AG08395 (cell line): ENCODE measurements at regions not wholly inside any gene's neighbourhood (a gene's known extent, or its start where the extent isn't known, plus 50 kb on each side); places are given as distances from the start of the nearest gene placed in this dataset.

ENCODE experiments used
- DNase-seq: peaks from one replicate; pipeline ENCODE4 v3.0.0; 2012; ENCODE audit warnings: mixed read lengths, low spot score

DNA sequence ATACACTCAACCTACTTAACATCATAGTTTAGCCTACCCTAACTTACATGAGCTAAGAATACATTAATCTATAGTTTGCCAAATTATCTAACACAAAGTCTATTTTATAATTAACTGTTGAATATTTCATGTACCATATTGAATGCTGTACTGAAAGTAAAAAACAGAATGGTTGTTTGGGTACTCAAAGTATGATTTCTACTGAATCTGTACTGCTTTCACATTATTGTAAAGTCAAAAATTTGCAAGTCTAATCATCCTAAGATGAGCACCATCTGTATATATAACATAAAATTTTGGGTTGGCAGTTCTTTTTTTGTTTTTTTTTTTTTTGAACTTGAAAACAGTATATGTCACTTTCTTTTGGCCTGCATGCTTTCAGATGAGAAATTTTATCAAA lies 1212.6 kb downstream of the SLITRK5 start:
- no peak for DNase-seq

DNA sequence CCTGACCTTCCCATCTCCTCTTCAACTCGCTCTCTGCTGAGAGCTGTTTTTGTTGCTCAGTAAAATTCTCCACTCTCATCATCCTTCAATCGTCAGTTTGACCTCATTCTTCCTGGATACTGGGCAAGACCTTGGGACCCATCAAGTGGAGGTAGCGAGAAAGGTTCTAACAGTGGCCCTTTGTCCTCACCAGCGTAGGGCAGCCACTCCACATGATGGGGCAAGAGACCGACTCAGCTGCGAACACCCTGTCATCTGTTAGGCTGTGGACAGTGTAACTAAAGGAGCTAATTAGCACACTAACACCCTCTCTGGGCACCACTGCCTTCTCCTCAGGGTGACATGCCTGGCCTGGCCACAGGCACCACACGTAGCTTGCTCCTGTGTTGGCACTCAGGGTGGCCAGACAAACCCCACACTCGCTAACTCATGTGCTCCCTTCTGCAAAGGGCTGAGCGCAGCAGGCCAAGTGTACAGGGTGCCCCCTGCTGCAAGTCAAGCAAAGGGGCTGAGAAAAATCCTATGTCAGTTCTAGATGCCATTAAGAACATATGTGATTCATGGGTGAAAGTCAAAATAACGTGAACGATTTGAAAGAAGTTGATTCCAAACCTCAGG lies 1216.0 kb downstream of the SLITRK5 start:
- DNase-seq, result no peak

DNA sequence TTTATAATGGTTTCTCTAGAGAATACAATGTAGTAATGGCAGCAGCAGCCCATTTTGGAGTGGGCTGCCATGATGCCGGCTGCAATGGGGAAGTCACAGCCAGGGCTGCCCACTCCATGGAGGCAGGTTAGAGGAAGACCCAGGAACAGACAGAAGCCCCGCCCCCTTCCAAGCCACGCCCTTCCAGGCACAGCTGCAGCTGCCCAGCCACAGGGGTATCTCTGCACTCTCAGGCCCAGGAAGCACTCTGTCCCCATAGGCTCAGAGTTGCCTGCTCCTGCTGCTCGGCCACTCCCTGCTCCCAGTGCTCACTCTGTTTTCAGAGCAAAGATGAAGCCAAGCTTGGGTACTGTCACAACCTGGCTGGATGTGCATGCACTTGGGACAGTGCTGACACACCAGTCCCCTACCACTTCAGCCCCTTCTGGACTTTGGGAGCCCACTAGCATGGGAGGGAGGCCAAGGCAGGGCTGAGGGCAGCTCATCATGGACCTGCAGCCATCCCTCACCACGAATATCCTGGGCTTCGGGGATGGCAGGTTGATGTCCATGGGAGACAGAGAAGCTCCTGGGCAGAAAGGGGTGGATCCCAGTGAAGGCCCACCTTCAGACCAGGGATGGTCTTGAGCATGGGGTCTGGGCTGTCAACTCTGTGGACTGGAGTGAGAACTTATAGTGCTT lies 1224.2 kb downstream of the SLITRK5 start:
- DNase-seq, result no peak

DNA sequence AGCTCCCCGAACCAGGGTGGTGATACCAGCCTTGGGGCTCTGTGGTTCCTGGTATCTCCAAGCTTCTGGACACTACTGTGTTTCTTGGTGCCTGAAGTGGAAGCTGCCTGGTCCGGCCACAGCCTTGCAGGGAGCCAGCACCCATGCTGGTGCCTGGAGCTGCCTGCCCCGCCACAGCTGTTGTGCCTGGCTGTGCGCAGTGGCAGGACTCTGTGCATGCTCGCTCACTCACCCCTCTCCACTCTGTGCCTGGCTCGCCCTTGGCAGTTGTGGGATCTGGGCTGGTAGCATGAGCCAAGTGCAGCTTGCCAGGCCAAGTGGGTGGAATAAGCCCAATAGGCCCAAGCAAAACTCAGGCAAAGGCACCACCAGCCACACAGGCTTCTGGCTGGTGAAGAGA lies 1225.3 kb downstream of the SLITRK5 start:
- no peak for DNase-seq

DNA sequence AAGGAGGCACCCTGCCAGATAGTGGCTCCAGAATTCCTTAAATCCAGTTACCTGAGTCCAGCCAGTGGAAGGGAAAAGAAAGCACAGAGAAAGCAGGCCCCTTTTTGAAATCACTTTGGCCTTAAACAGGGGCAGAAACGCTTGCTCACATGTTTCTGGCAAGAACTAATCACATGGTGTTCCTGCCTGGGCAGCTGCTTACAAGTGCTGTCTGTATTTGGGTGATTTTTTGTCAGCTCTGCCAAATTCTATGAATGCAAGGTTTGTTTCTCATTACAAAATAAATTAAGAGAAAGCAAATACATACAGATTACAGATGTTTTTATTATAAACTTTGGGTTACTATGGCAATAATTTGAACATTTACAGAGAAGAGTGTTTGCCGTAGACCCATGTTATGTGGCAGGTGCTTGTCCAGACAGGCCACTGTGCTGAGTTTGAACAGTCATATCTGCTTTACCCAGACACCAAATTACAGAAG lies 1237.8 kb downstream of the SLITRK5 start:
- DNase-seq, result no peak

DNA sequence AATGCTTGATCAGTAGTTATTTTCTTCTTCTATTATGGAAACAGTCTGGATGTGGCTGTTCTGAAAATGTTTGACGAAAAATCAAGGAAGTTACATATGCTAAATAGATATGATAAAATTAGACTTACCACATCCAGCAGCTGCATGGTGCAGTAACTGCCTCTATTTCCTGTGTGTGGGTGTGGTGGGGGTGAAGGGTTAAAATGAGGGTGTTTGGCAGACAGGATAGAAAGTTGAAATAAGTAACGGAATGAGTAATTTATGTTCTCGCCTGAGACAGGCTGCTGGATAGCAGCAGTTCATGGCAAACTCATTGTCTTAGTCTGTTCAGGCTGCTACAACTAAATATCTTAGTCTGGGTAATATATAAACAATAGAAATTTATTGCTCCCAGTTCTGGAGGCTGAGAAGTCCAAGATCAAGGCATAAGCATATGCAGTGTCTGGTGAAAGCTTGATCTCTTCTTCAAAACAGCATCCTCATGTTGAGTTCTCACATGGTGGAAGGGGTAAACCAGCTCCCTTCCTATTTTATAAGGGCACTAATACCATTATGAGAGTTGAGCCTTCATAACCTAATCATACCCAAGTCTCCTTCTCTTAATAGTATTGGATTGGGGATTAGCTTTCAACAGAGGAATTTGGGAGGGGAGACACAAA lies 1248.9 kb downstream of the SLITRK5 start:
- DNase-seq, result no peak

DNA sequence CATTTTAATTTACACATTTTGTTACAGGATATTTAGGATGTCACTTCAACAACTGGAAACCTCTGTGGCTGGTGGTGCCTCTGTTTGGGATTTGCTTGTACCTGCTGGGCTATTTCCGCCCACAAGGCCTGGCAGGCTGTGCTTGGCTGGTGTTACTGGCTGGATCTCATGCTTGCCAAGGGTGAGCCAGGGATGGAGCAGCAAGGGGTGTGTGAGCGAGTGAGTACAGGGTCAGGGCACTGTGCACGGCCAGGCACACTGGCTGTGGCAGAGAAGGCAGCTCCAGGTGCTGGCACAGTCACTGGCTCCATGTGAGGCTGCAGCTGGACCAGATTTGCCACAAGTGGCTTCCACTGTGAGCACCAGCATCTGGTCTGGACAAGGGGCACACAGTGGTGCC lies 1254.8 kb downstream of the SLITRK5 start:
- DNase-seq, result no peak

DNA sequence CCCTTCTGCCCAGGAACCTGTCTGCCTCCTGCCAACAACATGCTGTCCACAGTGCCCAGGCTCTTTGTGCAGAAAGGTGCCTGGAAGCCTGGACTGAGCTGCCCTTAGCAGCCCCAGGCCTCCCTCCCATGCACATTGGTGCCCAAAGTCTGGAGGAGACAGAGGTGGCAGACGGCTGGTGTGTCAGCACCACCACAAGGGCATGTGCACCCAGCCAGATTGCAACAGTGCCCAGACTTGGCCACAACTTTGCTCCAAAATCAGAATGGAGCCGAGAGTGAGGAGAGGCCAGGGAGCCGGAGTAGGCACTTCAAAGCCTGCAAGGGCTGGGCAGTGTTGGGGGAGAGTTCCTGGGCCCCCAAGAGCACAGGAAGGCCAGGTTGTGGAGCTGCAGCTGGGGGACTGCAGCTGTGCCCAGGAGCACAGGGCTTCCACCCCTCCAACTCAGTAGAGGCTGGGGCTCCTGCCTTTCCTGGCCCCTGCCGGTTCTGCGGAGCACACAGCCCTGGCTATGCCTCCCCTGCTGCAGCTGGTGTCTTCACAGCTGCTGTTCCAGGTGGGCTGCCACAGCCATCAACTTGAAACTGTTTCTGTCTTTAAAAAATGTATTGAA lies 1255.8 kb downstream of the SLITRK5 start:
- DNase-seq, result no peak

DNA sequence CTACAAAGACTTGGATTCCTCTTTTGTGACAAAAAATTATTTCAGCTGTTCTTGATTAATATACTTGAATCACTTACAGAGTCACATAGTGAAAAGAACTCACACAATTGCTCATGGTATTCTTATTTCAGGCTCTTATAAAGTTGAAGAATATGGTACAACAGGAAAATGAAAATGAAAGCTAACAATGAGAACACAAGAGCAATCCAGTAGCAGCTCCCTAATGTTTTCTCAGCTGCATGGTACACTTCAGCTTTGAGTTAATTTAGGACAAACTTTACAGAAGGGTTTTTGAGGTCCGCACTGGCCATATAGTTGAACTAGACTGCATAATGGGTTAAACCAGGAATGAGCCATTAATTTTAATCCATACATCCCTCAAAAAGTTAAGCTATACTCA lies 1261.8 kb downstream of the SLITRK5 start:
- no peak for DNase-seq

DNA sequence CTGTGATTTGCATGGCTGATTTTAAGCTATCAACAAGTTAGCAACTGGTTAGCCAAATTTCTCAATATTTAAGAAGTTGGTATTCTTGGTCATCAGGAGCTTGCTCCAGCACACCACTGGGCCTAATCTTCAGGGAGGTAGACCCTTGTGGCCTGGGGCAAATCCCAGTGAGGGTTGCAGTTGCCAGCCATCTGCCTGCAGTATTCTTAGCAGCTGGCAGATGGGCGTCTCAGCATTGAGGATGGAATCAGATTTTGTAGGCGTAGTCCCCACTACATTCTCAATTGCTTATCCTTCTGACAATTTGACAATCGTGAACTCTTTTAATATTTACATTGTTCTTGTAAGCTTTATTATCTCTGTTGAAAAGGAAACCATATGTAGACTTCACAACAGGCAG lies 1266.2 kb downstream of the SLITRK5 start:
- no peak for DNase-seq

DNA sequence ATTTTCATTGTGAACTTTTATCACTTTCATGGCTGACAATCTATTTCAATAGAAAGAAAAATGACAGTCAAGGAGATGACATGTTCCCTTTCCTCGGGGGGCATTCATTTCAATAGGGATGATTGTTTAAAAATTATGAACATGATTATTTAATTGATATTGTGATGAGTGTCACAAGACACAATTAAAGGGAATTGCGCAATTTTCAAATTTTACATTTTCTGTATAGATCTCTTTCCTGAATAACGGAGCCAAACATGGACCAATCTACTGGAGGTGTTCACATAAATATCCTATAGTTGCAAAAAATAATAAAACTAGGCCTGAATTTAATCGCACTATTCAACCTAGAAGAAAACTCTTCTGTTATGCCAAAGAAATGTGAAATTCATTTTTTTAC lies 1274.6 kb downstream of the SLITRK5 start:
- DNase-seq, result no peak

DNA sequence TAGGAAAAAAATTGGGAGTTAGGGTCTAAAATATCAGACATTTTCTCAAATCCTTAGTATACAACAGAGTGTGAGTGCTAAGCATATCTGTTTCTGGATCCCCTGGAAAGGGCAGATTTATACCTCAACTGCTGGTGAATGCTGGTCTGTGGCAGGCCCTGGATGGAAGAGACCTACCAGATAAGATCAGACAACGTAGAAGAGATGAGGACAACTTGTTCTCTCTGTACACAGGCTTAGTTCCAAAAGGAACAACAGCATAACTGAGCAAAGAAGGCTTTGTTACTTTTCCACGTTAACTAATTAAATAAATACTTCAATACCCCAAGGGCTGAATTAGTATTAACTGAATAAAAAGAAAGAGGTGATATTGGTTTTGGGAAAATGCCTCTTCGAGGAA lies 1277.3 kb downstream of the SLITRK5 start:
- DNase-seq, result no peak

DNA sequence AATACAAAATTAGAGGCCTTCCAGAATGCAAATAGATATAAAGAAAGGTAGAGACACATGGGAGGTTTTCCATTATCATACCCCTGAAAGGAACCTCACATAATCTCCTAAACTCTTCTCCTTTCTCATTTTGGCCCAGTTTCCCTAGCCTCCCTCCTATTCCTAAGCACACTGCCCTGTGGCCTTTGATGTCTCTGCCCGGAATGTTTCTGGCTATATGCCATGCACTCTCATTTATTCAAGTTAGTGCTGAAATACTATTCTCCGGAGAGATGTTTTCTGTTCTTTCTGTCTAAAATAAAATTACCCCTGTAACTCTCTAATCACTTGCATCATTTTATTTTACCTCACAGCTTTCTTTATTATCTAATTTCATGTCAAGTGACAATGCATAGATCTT lies 1287.7 kb downstream of the SLITRK5 start:
- no peak for DNase-seq

DNA sequence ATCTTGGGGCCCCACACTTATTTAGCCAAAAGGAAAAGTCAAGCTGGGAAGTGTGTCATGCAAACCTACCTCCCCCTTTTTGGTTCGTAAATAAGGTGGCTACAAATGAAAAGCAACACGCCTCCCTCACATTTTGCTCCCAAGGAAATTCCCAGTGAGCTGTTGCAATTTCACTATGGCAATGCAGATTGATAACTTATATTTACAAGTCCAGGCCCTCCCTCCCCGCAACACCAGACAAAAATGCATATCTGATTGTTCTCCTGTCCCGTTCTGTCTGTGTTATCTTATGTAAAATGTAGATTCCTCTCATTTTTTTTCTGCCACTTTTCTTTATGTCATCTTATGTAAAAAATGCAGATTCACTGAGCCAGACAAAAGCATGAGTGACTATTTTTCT lies 1305.3 kb downstream of the SLITRK5 start:
- no peak for DNase-seq

DNA sequence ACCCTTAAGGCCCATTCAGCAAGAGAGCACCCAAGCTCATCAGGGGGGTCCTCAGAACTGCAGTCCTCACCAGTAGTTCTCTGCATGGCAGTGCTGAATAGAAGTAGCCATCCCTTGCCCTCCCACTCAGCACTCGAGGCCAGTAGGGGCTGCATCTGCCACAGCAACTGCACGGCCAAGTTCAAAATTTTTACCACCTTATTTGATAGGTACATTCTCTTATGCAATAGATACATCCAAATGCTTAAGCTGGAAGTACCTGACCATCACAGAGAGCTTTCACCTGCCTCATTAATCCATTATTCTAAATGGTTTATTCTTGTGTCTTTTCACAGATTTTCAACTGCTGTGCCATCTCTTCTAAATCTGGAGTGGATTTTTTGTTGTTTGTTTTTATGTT lies 1307.4 kb downstream of the SLITRK5 start:
- no peak for DNase-seq

DNA sequence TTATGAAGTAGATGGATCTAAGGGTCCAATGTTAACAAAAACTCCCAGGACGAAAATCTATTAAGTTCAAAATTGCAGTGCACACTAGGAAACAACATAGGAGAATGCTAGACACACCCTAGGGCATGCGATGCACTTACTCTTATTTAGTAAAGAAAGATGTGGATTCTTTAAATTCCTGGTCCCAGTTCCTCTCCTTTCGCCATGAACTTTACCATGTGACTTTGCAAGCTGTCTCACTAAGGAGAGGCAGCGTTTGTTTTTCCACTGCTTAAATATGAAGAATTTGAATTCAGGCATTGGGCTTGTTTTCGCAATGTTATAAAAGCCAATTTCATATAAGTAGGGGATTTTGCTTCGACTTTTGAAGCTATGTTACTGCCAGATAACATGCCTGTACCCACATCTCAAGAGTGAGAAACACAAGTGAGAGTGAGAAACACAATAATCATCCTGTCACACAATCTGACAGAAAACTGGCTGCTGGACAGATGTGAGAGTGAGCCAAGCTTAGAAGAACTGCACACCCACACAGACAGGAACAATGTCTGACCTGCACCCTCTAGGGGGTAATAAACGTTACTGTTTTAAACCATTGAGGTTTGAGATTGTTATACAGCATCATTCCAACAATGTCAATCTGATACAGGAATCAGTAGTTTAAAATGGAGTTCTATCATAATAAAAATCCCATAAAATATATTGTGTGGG lies 1308.4 kb downstream of the SLITRK5 start:
- DNase-seq, result no peak

DNA sequence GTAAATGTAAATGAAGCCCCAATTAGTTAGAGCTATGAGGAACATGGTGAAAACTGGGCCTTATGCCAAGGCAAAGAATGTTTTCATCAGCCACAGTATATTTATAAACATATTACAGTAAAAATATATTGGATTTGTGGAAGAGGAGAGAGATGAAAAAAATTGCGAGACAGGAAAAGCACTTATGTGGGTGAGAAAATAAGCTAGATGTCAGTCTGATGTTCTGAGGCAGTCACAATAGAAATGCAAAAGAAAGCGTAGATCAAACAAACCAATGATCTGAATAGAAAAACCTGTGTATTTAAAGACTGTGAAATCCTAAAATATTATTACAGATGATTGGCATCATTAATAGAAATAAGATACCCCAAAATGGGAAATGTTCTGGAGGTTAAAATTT lies 1332.5 kb downstream of the SLITRK5 start:
- no peak for DNase-seq

DNA sequence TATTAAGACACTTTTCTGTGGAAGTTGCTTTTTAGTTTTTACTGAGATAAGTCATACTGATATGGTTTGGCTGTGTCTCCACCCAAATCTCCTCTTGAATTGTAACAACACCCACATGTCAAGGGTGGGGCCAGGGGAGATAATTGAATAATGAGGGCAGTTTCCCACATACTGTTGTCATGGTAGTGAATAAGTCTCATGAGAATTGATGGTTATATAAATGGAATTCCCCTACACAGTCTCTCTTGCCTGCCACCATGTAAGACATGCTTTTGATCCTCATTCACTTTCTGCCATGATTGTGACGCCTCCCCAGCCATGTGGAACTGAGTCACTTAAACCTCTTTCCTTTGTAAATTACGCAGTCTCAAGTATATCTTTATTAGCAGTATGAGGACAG lies 1340.4 kb downstream of the SLITRK5 start:
- no peak for DNase-seq

DNA sequence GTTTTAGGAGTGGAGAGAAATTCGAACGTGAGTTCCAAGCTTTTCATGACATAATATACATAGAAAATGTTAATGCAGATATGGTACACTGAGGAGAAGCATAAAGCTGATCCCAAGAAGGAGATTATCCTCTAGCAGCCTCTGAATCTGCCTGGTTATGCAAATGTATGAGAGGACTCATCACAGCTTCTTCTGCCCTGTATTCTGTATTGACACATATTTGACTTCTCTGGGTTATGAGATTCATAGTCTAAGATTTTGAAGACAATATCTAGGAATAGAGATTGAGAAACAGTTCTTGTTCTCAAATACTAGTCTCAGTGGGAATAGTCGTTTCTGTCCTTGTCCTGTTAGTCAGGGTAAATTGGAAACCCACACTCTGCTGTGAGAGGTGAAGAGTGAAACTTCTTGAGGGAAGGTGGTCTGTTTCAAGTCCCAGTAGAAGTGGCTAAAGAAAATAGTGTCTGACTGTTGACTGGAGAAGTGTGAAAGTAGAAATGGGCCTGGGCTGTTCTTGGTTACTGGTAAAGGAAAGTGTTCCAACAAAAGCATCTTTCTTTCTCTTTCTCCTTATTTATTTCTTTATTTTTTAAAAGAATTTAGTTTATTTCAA lies 1356.6 kb downstream of the SLITRK5 start:
- no peak for DNase-seq

DNA sequence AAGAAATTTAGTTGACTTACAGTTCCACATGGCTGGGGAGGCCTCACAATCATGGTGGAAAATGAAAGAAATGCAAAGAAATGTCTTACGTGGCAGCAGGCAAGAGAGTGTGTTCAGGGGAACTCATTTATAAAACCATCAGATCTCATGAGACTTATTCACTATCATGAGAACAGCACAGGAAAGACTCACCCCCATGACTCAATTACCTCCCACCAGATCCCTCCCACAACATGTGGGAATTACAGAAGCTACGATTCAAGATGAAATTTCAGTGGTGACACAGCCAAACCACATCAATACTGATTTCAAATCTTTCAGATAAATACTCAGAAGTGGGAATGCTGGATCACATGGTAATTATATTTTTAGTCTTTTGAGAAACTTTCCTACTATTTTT lies 1357.9 kb downstream of the SLITRK5 start:
- no peak for DNase-seq

DNA sequence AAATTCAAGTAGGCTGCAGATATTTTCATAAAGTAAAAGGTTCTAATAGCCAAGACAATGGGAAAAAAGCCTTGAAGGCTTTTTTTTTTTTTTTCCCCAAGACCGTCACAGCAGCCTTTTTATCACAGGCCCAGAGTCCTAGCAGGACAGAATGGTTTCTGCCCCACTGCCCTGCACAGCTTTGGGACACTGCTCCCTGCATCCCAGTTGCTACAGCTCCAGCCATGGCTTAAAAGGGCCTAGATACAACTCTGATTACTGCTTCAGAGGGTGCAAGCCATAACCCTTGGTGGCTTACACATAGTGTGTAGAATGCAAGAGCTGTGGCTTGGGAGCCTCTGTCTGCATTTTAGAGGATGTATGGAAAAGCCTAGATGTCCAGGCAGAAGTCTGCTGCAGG lies 1362.8 kb downstream of the SLITRK5 start:
- no peak for DNase-seq

DNA sequence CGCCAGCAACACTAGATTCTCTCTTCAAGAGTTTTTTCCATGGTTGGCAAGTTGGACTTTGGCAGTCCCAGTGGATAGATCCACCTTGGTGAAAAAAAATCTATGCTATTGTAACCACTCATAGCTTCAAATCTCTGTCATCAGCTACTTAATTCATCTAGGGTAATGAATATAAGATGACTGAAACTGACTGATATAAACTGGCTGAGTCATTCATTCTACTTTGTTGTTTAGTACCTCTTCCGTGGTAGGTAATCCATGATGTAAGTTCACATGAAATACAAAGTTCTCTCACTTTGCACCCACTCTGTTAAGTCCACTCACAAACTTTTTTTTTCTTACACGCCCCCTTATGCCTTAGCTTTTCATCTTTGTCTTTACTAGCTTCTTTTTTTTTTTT lies 1381.5 kb downstream of the SLITRK5 start:
- no peak for DNase-seq
